ENCODE measurements at regions not wholly inside any gene's neighbourhood (a gene's known extent, or its start where the extent isn't known, plus 50 kb on each side); places are given as distances from the start of the nearest gene placed in this dataset.

DNA sequence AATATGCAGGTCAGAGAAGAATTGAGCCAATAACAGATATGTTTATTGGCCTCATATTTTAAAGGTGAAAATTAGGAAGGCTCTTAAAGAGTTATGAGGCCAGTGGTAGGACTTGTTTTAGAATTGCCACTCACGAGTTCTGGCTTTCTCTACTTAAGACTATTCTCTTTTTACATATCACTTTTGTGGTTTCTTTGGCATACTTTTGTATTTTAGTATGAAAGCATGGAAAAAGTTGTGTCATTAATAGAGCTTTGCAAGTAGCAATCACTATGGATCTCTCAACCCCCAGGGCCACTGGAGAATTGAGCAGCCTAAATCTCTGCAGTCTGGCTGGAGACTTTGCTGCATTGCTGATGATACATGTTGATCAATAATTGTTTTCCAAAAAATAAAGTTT is 64.6 kb upstream of the SOX21 start:
- no peak overlapping the region for H3K4me3 ChIP-seq (ENCODE audit: low read depth in 2 of 2, low read length in 2 of 2)
- no peaks in the 10 kb centered on the region for H3K27me3 ChIP-seq (ENCODE audit: control insufficient read depth, insufficient read depth, low read length)
- no TSS peak for BruUV-seq (replicated peaks)
- TF ChIP-seq, protein P1, sequence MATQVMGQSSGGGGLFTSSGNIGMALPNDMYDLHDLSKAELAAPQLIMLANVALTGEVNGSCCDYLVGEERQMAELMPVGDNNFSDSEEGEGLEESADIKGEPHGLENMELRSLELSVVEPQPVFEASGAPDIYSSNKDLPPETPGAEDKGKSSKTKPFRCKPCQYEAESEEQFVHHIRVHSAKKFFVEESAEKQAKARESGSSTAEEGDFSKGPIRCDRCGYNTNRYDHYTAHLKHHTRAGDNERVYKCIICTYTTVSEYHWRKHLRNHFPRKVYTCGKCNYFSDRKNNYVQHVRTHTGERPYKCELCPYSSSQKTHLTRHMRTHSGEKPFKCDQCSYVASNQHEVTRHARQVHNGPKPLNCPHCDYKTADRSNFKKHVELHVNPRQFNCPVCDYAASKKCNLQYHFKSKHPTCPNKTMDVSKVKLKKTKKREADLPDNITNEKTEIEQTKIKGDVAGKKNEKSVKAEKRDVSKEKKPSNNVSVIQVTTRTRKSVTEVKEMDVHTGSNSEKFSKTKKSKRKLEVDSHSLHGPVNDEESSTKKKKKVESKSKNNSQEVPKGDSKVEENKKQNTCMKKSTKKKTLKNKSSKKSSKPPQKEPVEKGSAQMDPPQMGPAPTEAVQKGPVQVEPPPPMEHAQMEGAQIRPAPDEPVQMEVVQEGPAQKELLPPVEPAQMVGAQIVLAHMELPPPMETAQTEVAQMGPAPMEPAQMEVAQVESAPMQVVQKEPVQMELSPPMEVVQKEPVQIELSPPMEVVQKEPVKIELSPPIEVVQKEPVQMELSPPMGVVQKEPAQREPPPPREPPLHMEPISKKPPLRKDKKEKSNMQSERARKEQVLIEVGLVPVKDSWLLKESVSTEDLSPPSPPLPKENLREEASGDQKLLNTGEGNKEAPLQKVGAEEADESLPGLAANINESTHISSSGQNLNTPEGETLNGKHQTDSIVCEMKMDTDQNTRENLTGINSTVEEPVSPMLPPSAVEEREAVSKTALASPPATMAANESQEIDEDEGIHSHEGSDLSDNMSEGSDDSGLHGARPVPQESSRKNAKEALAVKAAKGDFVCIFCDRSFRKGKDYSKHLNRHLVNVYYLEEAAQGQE (IDR thresholded peaks at IDR 0.05; ENCODE audit: insufficient read depth in 1 of 2, low read depth in 2 of 2, low read length in 1 of 2): no peak
- intact Hi-C loops (cut with micrococcal nuclease; ENCODE audit: unreplicated experiment) (no loop called here), in situ Hi-C loops (cut with HindIII; ENCODE audit: low pct_unique_long_range_greater_than_20kb, low sequenced_read_pairs) (no loop called here)
- ATAC-seq (no peak), DNase-seq (ENCODE audit: low read depth, low spot score) (no peak)
- H3K4me1 ChIP-seq (ENCODE audit: control insufficient read depth, insufficient read depth, low read length): no peaks in the 10 kb centered on the region
- H3K36me3 ChIP-seq (ENCODE audit: control insufficient read depth, insufficient read depth, low read length): no peaks in the 10 kb centered on the region
- H3K9me3 ChIP-seq (ENCODE audit: control insufficient read depth, insufficient read depth, low read depth, low read length): no peaks in the 10 kb centered on the region
- no peak overlapping the region for H3K27ac ChIP-seq (ENCODE audit: low read length)
- CTCF ChIA-PET: no interaction called here
- POLR2A ChIA-PET: interaction anchor here (0.6 kb wide), 1 partner anchor 62 kb away, joined by 4 read pairs; no protein-coding TSS in a partner anchor

DNA sequence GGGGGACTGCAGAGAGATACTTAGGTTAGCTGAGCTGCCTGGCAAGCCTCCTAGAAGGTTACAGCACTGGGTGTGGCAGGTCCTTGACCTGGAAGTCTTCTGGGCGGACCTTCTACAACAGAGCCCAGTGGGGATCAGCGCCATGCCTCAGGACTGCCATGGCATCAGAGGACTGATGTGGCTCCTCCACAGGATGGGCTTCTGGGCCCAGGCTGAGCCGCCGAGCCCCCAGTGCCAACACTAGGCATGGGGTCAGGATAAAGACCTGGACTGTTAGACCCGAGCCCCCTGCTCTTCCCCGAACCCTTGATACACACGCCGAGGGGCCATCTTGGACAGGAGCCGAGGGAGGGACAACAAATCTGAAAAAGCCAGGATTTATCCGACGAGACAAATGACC is 64.0 kb upstream of the SOX21 start:
- DNase-seq (ENCODE audit: low read depth, low spot score) (no peak), ATAC-seq (no peak)
- no peaks in the 10 kb centered on the region for H3K27me3 ChIP-seq (ENCODE audit: control insufficient read depth, insufficient read depth, low read length)
- H3K27ac ChIP-seq (ENCODE audit: low read length): no peak overlapping the region
- H3K9me3 ChIP-seq (ENCODE audit: control insufficient read depth, insufficient read depth, low read depth, low read length): no peaks in the 10 kb centered on the region
- no peak overlapping the region for H3K4me3 ChIP-seq (ENCODE audit: low read depth in 2 of 2, low read length in 2 of 2)
- intact Hi-C loops (cut with micrococcal nuclease; ENCODE audit: unreplicated experiment): no loop called here
- ChIA-PET CTCF (no interaction called here), POLR2A (no interaction called here)
- H3K36me3 ChIP-seq (ENCODE audit: control insufficient read depth, insufficient read depth, low read length): no peaks in the 10 kb centered on the region
- no TSS peak for BruUV-seq (replicated peaks)
- TF ChIP-seq, protein P2, sequence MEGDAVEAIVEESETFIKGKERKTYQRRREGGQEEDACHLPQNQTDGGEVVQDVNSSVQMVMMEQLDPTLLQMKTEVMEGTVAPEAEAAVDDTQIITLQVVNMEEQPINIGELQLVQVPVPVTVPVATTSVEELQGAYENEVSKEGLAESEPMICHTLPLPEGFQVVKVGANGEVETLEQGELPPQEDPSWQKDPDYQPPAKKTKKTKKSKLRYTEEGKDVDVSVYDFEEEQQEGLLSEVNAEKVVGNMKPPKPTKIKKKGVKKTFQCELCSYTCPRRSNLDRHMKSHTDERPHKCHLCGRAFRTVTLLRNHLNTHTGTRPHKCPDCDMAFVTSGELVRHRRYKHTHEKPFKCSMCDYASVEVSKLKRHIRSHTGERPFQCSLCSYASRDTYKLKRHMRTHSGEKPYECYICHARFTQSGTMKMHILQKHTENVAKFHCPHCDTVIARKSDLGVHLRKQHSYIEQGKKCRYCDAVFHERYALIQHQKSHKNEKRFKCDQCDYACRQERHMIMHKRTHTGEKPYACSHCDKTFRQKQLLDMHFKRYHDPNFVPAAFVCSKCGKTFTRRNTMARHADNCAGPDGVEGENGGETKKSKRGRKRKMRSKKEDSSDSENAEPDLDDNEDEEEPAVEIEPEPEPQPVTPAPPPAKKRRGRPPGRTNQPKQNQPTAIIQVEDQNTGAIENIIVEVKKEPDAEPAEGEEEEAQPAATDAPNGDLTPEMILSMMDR (IDR thresholded peaks at IDR 0.05): no peak
- TF ChIP-seq POLR2AphosphoS5 (IDR thresholded peaks at IDR 0.05; ENCODE audit: low read depth, low read length) (no peak), TCF7L2 (IDR thresholded peaks at IDR 0.05; ENCODE audit: low read depth, low read length) (no peak), SIN3A (IDR thresholded peaks at IDR 0.05; ENCODE audit: borderline replicate concordance, insufficient read depth, low read depth, low read length) (no peak)
- TF ChIP-seq, protein P1 (IDR thresholded peaks at IDR 0.05; ENCODE audit: insufficient read depth in 1 of 2, low read depth in 2 of 2, low read length in 1 of 2): no peak
- in situ Hi-C loops (cut with HindIII; ENCODE audit: low pct_unique_long_range_greater_than_20kb, low sequenced_read_pairs): no loop called here
- no peaks in the 10 kb centered on the region for H3K4me1 ChIP-seq (ENCODE audit: control insufficient read depth, insufficient read depth, low read length)

All from Panc1 (cell line).